Stimulated activated CD4-positive, alpha-beta T cell treated with anti-CD3 and anti-CD28 coated beads, Interleukin-1b, Interleukin-23, amount 100 ng/mL, for 1 hour (primary cell): ENCODE measurements at regions not wholly inside any gene's neighbourhood (a gene's known extent, or its start where the extent isn't known, plus 50 kb on each side); places are given as distances from the start of the nearest gene placed in this dataset.
"Not testable (repeated sequence)": the region's sequence is repeated elsewhere in the genome, so short reads cannot be mapped to it uniquely, and the experiment has no call there.

ENCODE experiments used
- DNase-seq, 2 donors: peaks; one replicate each; pipeline ENCODE4 v3.0.0-alpha.2; 2020; ENCODE audit warnings: low read depth in 2 of 2

DNA sequence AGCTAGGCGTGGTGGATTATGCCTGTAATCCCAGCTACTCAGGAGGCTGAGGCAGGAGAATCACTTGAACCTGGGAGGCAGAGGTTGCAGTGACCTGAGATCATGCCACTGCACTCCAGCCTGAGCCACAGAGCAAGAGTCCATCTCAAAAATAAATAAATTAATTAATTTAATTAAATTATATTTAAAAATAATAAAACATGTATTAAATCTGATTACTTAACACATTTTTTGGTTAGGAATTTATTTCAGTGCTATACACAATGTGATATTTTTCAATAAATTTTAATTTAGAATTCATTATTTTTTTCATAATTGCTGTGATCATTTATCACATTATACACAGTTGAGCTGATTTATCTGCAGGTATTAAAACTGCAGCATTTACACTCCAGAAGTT, 1101.5 kb upstream of the MIR17HG start:
- no peak for DNase-seq

DNA sequence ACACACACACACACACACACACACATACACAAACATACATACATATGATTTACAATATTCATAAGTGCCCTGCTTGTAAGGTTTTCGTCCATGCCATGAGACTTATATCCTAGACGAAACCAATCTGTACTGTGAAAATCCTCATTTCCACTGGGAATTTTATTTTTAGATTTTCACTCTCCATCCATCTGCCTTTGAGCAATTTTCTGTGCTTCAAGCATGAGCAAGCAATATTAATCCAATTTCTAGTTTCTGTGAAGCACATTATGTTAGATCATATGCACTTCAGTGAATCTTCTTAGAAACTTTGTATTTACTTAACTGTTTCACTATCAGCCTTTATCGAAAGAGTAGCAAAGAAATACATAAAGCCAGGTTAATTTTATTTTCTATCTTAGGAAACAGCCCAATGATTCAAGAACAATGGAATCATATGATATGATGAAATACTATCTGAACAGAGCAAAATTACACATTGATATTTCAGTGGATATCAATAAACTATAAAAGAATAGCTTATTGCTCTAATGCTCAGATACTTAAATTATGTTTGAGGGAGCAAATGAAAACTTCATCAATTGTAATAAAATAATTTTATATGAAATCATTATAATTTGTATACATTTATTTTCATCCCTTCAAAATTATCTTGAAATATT, 1100.7 kb upstream of the MIR17HG start:
- DNase-seq = no peak

DNA sequence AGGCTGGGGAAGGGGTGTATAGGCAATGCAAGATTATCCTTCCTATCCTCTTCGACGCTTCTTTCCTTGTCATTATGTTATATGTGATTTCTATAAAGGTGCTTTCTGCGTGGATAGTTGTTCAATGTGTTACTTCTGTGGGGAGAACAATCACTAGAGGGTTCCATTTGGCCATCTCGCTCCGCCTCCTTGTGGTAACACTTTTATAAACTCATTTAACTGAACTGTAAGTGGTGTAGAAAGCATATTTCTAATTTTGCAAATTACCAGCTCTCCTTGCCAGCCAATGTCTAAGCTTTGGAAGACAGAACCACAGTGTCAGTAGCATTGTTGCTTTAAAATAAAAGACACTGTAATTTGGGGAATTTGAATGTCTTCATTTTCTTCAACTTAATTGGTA, 1093.7 kb upstream of the MIR17HG start:
- no peak for DNase-seq

DNA sequence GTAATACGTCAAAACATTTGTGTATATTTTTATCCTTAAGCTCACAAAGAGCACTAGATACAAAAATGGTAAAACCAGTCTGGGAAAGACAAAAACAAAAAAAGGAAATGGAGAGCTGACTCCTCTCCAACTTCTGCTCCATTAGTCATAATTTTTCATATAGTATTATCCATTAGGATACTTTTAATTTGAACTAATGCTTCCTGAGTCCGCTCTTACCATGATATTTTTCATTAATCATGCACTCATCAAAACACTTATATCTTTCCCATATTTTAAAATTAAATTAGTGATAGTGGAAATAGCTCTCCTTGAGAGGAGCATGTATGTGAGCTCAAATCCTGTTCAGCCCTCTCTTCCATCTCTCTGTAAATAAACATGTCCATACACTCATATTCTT, 1093.0 kb upstream of the MIR17HG start:
- DNase-seq = no peak

DNA sequence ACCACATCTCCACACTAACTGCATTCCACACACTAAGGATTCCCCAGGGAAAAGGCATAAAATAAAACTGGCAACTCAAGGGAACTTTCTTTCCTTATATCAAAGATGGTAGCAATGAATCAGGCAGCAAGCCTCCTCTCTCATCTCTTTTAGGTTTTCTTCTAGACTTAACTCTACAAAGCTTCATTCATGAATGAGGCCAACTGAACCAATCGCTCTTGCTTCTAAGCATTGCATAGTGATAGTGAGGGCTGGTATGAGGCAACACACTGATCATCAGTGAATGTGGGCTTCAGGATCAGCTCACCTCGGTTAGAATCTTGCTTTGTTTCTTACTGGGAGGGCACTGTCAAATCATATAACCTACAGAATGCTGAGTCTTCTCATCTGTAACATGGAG, 1090.7 kb upstream of the MIR17HG start:
- DNase-seq = no peak

DNA sequence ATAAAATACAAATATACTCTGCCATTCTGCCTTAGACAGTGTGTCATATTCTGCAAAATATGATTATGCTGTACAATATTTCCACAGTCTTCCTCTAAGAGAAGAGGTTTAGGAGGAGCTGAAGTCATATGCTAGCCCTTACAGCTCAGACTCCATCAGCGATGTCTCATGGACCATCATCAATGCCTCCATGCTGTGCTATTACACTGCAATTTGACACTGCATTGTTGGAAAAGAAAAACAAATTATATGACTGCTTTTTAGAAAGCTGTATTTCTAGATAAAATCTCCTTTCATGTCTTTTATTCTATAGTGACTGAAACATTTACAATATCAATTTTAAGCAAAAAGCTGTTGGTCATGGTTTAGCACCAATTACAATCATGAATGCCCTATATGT, 1089.4 kb upstream of the MIR17HG start:
- no peak for DNase-seq

DNA sequence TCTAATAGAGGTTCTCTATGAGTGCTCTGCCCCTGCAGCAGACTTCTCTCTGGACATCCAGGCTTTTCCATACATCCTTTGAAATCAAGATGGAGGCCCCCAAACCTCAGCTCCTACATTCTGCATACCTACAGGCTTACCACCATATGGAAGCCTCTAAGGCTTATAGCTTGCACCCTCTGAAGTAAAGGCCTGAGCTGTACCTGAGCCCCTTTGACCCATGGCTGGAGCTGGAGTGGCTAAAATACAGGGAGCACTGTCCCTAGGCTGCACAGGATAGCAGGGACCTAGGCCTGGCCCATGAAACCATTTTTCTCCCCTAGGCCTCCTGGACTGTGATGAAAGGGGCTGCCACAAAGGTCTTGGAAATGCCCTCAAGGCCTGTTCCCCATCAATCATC, 1086.1 kb upstream of the MIR17HG start:
- DNase-seq = no peak

DNA sequence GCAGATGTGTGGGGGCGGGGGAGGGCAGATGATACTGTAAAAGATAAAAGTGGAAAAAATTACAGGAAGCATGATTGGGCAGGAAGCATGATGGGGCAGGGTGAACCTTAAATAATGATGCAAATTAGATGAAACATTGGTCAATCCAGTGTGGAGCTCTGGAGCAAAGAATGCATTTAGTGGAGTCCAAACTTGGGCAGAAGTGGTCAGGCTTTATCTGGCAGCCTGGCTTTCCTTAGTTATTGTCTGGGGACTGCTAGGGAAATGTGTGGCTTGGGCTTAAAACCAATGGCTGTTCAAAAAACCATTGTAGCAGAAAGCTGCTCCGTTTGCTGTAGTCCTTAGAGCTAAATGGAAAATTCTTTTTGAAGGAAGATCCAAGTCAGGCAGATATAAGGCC, 1077.3 kb upstream of the MIR17HG start:
- no peak for DNase-seq

DNA sequence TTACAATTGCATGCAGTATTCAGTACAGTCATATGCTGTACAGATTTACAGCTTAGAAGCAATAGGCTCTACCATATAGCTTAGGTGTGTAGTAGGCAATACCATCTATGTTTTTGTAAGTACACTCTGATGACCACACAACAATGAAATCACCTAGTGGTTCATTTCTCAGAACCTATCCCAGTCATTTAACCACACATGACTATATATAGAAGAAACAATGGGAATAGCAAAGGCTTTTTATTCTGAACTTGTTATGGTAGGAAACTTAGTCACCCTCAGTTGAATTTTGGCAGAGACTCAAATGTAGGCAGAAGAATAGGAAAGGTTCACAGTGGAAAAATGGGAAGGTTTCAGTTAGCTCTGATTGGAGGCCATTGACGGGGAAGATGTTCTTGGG, 1075.1 kb upstream of the MIR17HG start:
- no peak for DNase-seq

DNA sequence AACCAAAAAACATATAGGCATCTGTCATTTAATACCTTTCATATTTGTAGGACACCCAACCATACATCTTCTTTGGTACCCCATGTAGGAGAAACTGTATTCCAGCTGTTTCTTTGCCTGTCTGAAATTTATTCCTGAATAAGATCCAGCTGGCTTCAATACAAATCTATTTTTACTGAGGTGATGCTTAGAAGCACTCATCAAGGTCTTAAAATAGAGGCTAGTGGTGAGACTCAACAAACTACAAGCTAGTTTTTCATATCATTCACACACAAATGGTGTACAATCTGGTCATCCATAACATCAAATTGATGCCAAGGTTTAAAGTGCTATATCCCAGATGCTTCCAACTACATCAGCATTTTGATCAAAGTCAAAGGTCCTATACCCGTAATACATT, 1071.3 kb upstream of the MIR17HG start:
- DNase-seq = no peak

DNA sequence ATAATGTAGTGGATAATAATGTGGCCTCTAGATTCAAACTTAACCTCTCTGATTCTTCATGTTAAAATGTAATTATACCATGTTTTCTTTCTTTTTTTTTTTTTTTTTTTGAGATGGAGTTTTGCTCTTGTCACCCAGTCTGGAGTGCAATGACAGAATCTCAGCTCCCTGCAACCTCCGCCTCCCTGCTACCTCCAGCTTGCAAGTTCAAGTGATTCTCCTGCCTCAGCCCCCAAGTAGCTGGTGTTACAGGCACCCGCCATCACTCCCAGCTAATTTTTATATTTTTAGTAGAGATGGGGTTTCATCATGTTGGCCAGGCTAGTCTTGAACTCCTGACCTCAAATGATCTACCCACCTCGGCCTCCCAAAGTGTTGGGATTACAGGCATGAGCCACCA, 1069.3 kb upstream of the MIR17HG start:
- not testable (repeated sequence) for DNase-seq

DNA sequence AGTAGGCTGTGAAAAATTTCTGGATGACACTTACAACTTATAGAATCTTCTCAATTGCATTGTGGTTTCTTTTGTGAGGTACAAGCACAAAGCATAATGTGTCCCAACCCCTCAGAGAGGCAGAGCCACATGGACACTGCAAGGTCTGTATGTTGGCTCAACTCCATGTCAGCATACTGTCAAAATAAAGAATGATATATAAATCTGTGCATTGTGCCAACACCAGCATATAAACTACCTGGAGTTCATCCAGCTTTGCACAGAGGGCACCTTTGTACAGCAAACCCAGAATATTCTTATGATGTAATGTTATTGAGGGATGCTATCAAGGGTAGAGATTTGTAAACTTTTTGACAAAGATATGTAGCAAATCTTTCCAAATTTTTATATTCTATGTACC, 1065.8 kb upstream of the MIR17HG start:
- no peak for DNase-seq

DNA sequence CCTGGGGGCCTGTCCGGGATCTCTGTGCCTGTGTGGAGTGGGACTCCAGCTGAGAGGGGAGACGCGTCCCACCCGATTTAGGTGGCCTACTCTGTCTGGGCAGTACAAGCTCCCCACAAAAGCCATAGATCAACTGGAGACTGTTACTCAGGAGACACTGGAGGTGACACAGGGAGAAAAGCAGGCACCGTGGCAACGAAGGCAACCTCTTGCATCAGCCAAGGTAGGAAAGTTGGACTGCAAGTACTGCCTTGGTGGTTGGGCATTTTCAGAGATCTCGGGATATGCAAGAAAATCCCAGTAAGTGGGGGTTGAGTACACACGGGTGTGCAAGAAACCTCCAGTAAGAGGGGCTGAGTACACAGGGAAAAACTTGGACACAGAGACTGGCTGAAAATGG, 1060.0 kb upstream of the MIR17HG start:
- no peak for DNase-seq

DNA sequence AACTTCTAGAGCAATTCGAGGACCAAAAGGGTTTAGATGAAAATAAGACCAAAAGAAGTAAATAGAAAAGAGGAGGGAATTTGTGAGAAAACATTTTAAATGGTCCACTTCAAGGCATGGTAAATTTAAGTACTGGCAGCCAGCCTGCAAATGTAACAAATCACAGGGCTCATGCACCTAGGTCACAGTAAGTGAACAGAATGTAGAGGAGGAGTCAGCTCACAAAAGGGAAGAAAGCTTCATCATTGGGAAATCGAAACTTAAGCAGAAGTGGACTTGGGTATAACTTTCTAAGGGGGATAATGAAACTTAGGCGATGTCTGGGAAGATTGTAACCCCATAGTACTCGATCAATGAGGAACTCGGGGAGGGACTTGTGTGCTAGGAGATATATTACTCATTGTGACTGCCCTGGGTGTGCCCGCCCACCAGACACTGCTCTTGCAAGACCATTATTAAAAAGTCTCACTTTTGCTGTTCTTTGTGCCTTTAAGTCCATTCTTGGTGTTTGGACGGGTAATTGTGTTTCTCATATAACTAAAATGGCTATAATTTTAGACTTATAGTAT, 1053.6 kb upstream of the MIR17HG start:
- DNase-seq = no peak

DNA sequence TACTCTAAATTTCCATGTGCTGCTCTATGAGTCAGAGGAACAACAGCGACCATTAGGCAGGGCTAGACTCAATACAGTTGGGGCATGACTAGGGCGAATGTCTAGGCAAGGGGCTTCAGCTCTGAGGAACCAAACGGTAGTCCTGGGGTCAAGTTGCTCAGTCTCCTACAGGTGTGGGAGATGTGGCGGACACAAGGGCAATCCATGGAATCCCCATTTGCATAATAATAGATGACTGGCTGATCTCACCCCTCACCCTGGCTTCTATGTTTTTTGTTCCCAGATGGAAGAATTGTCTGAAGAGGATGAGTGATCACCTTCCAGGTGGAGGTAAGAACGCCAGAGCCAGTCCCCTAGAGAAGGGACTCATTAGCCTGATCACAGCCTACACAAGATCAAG, 1048.2 kb upstream of the MIR17HG start:
- no peak for DNase-seq

DNA sequence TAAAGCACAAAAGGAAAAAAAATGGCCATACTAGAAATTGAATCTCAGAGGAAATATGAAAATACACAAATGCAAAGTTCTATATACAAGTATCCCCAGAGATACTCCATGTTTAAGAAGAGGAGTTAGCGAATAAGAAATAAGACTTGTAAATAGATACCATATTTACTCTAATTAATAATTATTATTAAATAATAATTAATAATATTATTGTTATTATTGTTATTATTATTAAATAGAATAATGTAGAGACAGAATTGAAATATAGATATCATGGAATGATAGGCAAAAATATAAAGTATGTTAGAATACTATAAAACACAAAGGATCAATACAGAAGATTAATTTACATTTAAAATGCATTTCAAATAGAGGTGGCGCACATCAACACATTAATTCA, 1047.5 kb upstream of the MIR17HG start:
- no peak for DNase-seq

DNA sequence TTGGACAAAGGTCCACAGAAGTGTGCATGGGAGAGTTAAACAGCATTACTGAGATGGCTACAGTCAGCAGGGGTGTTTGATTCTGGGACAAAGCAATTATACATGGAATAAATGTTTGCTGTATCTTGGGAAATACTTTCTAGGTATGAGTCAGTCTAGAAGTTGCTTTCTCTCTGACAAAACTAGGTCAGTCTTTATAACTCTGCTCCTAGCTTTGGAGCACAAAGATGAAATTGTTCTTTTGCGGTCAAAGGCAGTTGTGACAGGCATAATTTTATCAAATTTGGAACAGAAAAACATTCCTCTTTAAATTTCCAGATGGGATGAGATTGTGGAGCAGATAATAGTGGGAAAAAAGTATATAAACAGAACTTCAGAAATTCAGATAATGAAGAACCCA, 1045.4 kb upstream of the MIR17HG start:
- DNase-seq = no peak

DNA sequence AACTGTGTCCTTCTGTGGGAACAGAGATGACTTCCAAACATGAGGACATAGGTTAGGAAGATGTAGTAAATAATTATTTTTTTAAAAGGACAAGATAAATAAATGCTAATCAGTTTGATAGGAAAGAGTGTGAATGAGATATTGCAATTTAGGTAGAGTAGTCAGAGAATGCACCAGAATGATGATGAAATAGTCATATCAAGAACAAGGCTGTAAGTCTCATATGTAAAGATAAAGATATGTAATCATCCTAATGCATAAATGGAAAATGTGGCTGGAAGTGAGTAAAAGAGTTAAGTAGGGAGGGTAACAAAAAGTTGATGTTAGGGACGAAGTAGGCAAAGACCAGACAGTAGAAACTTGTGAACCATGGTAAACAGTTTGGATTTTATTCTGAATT, 1041.7 kb upstream of the MIR17HG start:
- DNase-seq = no peak

DNA sequence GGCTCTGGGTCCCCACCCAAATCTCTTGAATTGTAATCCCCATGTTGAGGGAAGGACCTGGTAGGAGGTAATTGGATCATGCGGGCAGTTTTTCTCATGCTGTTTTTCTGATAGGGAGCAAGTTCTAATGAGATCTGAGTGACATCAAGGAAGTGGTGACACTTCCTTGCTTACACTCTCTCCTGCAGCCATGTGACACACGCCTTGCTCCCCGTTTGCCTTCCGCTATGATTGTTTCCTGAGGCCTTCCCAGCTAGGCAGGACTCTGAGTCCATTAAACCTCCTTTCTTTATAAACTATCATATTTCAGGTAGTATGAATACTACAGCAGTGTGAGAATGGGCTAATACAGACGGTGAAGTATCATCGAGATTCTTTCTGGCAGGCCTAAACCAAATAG, 1040.4 kb upstream of the MIR17HG start:
- DNase-seq = no peak

DNA sequence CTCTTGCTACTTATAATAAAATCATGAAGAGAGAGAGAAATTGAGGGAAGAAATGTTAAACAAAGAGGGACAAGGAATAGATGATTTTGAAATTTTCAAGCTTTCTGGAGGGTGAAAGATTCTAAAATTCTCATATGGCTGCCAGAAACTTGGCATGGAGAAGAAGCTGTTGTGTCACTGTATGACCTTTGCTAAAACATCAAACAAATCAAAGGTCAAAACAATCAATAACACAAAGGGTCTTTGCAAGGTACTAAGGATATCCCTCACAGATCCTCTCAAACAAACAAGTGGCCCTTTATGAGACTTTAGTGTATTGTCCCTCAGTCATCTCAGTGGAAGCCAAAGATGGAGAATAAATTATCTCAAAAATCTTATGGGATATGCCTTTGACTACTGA, 1039.2 kb upstream of the MIR17HG start:
- no peak for DNase-seq

DNA sequence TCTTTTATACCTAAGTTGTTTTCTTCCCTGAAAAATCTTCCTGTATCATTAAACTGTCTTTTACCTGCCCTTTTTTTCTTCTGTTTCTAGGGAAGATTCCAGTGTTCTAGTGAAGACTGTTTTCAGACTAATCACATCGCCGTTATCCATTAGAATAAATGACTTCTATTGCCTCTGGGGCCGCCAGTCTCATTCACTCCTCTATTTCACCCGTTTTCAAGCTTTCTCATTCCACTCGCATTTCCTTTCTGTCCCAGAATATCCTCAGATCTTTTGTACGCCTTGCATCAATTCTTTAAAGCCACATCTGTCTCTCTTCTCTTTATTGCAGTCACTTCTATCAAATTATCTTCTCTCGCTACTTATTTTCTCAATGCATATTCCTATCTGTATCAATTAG, 1035.6 kb upstream of the MIR17HG start:
- no peak for DNase-seq

DNA sequence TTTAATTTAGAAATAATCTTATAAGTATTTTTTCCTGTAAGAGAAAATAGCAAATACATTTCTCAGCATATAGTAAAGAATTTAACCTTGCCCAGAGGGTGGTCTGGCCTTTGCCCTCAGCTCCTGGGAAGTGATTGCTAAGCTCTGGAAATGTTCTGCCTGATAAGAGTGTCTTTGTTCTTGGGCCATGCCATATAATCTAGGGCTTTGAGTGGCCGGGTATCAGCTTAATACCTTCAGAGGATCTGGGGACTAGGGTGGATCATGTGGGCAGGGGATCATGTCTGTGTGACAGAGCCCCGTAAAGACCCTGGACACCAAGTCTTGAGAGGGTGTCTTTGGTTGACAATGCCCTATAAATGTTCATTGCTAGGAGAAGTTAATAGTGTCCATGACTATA, 1032.4 kb upstream of the MIR17HG start:
- no peak for DNase-seq

DNA sequence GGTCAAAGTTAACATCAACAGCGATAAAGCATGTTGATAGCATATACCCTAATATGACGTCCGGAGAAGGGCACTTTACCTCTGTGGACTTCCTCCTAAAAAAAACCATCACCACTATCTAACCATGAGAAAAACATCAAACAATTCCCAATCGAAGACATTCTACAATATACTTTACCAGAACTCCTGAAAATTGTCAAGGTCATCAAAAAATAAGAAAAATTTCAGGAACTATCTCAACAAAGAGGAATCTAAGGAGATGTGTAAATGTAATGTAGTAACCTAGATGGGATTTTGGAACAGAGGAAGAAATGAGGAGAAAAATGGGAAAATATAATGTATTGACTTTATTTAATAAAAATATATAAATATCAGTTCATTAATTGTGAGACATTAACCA, 1026.8 kb upstream of the MIR17HG start:
- DNase-seq = no peak

DNA sequence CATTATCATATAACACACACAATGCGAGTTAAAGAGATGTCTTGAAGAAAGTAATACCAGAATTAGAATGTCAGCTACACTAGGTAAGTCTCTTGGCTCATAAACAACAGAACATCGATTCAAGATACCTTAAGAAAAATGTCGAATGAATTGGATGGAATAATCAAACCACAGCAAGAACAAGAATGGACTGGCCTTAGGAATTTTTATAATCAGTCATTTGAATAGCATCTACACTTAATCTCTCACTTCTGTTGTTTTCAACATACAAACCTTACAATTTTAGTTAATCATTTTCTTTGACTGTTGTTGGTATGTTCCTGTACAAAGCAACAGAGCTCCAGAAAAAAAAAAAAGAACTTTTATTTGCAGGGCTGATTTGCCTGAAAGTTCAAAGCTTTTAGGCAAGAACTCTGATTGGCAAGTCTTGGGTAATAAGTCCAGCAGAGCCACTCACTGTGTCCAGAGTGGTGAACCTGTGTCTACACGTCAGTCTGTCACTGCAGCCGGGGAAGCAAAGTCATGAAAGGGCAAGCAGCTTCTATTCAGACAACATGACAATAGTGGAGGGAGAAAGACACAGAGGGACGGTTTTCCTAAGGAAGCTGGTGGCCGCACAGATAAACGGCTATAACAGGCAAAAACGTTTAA, 1026.1 kb upstream of the MIR17HG start:
- DNase-seq = no peak
